Posterior cingulate gyrus (tissue), 11 donors: ENCODE measurements at regions not wholly inside any gene's neighbourhood (a gene's known extent, or its start where the extent isn't known, plus 50 kb on each side); places are given as distances from the start of the nearest gene placed in this dataset.
A peak's percentile ranks its signal among the peaks of the same experiment; 100 is the strongest.

Source experiments
- DNase-seq, 10 donors: peaks; one replicate each; pipeline versions ENCODE4 v3.0.0 to v3.0.0-alpha.2; 2020 to 2021; ENCODE audit warnings: mixed read lengths in 3 of 10
- intact Hi-C: fragments of 100-400 bp; cut with DNase I; formaldehyde crosslinking; loops from one replicate; pipeline ENCODE4 v1.15.1; 2023

DNA sequence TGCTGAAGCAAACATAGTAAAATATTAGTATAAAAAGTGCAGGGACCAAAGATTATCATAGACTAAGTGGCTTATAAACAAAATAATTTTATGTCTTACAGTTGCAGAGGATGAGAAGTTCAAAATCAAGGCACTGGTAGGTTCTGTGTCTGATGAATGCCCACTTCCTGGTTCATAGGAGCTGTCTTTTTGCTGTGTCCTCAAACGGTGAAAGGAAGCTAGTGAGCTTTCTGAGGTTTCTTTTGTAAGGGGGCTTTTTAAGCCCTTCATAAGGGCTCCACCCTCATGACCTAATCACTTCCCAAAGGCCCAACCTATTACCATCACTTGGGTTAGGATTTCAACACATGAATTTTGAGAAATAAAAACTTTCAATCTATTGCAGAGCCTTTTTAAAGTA lies 946.7 kb upstream of the ACVR2A start:
- intact Hi-C loops: no loop called here
- no peak for DNase-seq

DNA sequence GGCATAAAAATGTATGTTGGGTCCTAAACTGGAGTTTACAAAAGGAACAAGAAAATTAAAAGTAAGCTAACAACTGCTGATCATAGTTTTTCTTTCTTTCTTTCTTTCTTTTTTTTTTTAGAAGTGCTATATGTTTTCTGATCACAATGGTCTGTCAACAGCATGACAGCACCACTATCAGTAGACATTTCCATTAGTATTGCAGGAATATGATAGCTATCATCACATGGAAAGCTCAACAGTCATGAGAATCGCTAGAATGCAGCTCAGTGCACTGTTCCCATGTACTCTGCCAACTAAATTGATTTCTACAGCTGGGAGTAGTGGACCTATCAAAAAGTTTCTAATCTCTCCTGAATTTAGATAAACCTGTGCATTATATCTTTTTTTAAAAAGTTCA lies 950.3 kb upstream of the ACVR2A start:
- DNase-seq: no peak
- intact Hi-C loops: no loop called here

DNA sequence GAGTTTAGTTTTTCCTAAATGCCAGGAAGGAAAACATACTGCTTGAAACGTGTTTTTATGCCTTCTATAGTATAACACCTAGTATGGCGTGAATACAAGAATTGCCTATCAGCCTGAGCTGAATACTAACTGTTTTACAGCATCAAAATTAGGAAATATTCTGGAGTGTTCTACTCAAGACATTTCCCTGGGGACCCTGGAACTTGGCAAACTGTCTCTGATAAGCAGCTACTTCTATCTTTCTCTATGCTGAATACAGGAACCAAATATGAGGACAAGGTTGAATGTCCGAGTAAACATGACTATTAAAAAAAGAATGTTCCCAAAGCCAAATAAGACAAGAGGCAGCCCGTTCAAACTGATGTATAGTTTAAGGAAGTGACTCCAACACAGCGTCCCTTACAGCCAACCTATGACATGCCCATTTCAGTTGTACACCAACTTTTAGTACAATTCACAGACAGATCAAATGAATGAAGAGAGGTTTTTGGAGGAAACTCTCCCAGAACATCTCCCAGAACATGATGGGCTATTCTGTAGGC lies 951.3 kb upstream of the ACVR2A start:
- intact Hi-C loops: no loop called here
- DNase-seq: no peak

DNA sequence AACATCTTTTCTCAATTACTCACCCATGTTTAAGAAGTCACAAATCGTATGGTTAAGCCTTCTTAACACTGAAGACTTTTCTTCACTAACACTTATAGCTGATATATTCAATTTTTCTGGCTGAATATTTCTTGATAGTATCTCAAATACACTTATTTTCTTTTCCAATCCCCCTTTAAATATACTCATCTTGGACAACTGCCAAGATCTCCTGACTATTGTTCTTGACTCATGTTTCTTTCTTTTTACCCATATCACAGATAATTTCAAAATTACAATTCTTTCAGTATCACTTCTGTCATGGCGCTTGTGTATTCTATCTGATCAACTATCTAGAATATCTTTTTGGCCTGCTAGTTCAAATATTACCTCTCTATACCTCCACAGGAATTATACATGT lies 954.3 kb upstream of the ACVR2A start:
- intact Hi-C loops: no loop called here
- DNase-seq: no peak

DNA sequence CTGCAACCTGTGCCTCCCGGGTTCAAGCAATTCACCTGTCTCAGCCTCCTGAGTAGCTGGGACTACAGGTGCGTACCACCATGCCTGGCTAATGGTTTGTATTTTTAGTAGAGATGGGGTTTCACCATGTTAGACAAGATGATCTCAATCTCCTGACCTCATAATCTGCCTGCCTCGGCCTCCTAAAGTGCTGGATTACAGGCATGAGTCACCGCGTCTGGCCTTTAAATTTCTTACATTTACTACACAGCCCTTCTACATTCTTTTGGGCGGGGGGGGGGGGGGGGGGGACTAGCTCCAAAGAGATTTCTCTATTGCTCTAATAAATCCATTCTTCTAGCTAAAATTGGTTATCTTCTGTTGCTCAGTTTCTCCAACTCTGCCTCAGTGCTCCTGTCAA lies 964.9 kb upstream of the ACVR2A start:
- no peak for DNase-seq
- intact Hi-C loops: no loop called here

DNA sequence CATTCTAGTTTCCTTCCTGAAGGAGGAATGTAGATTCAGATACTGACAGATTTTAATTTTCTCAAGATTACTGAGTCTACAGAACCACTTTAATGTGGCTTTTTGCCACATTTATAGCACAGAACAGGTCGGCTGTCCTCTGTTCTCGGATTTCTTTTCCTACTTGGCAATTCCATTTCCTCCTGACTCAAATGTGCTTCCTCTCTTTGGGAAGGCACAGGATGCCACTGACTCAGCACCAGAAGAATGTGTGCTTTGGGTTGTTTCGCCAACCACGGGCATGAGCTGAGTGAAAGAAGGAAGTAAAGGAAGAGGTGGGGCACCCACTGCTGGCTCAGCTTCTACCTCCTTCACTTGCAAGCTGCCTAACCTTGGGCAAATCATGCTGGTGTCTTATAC lies 970.6 kb upstream of the ACVR2A start:
- no peak for DNase-seq
- intact Hi-C loops: no loop called here

DNA sequence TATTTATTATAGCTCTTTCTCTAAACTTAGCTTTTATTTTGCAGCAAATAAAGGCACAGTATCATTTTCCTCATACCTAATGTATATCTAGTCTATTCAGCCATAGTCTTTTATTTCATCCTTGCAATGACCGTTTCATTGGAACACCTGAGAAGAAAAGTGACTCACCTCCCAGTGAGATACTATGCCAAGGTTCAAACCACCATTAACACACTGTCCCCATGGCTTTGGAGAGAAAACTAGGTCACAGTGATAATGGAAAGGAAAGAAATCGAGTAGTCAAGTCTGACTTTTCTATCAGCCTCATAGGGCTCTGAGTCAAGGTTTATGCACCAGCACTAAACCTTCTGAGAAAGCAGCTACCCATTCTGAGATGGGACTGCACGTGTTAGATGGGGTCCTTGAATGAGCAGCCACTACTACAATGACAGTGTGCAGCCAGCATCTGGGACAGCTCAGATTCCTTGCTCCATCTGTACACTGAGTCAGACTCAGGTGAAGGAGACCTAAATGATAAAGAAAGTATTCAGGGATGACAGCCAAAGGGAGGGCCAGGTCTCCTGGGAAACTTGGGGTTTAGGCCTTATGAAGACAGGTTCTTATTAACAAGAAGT lies 971.1 kb upstream of the ACVR2A start:
- no peak for DNase-seq
- intact Hi-C loops: no loop called here

DNA sequence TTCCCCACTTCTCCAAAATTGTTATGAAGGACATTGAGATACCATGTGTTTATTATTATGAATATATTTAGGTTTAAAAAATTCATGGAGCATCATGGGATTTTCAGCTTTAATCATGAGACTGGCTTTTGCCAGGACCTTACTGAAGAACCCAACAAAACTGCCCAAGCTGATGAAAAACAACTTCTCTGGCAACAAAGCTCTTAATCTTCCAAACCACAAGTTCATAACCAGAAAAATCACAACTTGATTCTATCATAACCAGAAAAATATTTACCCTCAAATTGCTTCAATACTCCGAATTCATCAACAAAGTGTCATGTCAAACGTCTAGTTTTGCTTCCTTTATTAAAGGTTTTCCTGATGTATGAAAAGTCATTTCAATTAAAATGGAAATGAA lies 971.8 kb upstream of the ACVR2A start:
- DNase-seq: no peak
- intact Hi-C loops: no loop called here

DNA sequence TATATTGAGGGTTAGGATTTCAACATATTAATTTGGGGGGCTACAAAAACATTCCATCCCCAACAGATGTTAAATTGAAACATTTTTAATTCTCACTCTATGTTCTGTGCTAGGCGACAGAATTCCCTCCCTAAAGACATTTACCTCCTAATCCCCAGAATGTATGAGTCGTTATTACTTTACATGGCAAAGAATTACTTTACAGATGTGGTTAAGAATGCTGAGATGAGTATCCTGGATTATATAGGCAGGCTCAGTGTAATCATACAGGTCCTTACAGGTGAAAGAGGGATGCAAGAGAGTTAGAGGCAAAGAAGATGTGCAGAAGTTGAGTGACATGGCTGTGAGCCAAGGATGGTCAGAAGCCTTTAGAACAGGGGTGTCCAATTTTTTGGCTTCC lies 974.1 kb upstream of the ACVR2A start:
- intact Hi-C loops: no loop called here
- DNase-seq: no peak

DNA sequence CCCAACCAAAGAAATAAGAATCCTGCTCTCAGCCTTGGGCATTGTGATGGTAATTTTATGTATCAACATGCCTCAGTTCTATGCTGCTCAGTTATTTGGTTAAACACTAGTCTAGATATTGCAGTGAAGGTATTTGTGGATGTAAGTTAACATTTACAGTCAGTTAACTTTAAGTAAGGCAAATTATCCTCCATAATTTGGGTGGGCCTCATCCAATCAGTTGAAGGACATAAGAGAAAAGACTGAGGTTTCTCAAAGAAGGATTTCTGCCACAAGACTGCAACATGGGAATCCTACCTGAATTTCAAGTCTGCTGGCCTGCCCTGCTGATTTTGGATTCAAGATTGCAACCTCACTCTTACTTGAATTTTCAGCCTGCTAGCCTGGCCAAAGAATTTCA lies 975.5 kb upstream of the ACVR2A start:
- intact Hi-C loops: no loop called here
- no peak for DNase-seq

DNA sequence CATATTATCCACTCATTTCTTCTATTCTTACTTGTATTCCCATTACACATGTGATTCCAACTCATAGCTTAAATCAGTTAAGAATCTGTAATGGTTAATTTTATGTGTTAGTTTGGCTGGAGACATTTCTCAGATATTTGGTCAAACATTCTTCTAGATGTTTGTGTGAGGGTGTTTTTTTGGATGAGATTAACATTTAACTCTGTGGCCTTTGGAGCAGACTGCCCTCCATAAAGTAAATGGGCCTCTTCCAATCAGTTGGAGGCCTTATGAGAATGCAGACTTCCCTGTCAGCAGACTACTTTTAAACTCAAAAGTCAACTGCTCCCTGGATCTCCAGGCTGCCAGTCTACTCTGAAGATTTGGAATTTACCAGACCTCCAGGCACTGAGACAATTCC lies 976.8 kb upstream of the ACVR2A start:
- DNase-seq: no peak
- intact Hi-C loops: no loop called here

DNA sequence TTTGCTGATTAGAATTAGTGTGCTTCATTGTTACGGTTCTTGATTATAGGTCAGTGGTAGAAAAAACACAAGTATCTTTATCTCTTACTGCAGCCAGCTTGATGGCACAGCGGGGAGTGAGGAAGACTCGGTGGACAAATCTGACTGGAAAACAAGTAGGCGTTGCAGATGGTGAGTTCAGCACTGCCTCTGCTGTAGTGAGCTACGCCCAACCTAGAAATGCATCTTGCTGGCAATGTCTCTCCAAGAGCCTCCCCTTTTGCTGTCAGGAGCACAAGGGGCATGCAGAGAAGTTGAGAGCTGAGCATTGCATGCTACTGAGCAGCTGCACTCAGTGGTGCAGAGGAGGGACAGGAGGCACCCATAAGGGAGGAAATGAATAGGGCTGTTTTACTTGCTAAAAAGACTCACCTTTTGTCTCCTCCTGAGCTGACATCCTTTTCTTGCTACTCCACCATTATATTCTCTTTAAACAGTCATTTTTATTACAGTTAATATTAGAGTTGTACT lies 977.3 kb upstream of the ACVR2A start:
- intact Hi-C loops: no loop called here
- DNase-seq: peak in 3 of 10 donors; percentile 5 to 70 (median 11)

DNA sequence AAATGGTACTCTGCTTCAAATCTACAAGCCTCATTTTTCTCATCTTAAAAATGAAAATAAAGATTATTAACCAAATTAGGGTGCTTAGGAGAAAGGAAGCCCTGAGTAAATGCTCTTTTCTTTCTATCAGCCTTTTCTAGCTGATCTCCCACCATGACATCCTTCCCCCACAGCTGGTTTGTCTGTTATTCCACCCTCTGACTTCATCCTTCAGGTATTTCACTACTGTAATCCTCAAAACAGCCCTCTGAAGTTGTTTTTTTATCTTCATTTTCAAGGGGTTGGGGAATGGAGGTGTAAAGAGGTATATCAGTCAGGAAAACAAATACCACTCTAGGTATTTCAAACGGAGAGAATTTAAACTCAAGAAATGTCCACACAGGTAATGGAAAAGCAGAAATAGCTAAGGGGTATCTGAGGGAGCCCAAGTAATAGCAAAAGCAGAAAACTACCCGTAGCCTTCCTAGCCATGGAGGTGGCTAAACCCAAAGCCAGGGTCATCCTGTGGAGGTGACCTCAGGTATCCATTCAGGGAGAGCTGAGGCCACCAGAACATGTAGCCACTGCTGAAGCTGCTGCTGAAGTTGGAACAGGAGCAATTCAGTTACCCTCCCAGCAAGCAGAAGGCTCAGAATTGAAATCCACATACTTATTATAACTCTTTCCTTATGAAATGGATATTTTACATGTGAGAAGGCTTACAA lies 990.9 kb upstream of the ACVR2A start:
- intact Hi-C loops: no loop called here

DNA sequence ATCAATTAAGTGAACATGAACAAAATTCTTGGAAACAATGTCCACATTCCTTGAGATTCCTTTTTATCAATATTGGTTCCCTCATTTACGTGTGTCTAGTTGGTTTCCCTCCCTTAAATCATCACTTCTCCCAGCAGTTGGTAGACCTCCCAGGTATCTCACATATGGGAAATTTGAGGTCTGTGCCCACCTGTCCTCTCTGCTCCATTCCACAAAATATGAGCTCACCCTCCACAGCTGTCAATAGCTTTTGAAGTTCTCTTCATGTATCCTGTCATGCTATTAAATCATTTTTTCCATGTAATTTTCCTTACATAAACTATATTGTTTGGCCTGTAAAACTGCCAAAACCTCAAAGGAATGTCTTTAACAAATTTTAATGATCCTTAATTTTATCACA lies 992.2 kb upstream of the ACVR2A start:
- DNase-seq: no peak
- intact Hi-C loops: no loop called here

More for the DNA sequence above, 990.9 kb upstream of the ACVR2A start:
- DNase-seq: no peak

DNA sequence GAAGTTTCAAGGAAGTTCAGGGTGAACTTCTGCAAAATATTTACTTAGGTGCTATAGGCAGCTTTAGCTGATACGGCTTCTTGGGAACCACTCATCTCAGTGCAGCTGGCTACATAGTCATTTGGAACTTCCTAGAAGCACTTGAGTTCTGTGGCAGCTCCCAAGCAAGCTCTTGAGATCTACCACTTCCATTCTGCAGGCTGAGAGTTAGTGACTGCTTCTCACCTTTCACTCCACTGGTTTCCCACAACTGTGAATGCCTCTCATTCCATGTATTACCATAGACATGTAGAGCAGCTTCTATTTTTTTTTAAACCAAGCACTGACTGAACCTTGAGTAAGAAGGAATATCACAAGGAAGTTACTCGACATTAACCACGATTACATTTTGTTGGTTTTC lies 994.1 kb upstream of the ACVR2A start:
- DNase-seq: no peak
- intact Hi-C loops: no loop called here

DNA sequence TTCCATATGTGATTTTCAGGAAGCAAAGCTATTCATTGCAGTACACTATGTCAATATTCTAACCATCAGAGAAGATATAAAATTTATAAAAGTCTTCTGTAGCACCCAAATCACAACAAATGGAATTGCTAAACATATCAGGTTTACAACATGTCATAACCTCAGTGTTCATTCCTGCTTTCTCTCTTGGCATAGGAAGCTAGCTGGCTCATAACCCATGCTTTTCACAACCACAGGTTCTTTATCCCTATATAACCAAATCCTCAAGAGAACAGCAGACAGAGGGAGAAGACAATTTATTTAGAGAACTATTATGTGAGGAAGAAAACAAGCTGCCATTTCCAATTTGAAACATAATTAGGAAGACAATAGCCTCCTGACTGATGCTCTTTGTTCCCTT lies 997.0 kb upstream of the ACVR2A start:
- DNase-seq: no peak

DNA sequence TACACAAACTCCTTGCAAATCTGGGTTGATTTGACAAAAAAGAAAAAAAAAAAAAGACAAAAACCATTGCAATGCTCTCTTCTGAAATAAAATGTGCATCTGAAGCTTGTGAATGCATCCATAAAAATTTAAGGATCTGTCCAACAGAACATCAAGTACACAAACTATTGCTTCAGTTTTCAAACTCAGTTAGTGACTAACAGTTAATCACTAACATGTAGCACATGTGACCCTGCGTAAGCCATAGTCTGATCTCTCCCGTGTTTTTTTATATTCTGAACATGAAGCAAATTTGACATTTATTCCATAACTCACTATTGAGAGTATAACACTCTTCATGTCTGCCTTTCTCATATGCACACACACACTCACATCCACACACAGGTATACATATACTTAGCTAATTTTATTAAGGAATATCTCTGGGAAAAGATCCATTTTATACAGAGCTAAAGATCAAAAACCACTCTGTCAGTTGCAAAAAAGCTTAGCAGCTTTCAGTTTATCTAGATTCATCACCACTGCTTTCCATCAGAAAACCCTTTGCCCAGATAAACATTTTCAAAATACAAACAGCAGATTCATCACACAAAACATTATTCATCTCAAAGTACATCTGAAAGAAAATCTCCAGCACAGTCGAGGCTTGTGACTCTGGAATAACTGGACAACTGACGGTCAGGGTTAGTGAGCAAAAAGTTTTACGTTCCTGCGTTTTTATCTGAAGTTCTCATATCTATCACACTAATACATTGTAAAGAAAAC lies 1000.4 kb upstream of the ACVR2A start:
- intact Hi-C loops: no loop called here
- DNase-seq: no peak

More for the DNA sequence above, 997.0 kb upstream of the ACVR2A start:
- intact Hi-C loops: no loop called here

DNA sequence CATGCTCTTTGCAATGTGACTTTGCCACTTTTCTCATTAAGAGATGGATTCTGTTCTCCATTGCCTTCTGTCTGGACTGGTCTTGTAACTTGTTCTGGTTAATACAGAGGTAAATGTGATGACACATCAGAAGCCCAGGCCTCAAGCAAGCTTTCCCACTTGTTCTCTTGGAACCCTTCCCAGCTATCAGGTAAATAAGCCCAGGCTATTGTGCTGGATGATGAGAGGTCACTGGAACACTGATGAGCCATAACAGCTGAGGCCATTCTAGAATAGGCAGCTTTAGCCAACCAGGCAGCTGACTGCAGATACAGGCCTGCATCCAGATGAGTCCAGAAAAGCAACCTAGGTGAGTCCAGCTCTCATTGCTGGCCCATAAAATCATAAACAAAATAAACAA lies 1007.0 kb upstream of the ACVR2A start:
- DNase-seq: no peak

DNA sequence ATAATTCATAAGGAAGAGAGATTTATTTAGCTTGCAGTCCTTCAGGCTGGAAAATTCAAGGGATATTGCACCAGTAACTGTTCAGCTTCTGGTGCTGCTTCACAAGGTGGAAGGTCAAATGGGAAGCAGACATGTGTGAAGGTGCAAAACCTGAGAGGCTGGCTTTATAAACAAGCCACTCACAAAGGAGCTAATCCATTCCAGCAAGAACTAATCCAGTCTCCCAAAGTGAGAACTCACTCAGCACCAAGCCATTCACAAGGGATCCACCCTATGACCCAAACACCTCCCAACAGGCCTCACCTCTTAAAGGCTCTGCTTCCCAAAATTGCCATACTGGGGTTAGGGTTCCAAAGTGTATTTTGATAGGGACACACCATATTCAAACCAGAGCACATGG lies 1018.4 kb upstream of the ACVR2A start:
- DNase-seq: no peak
- intact Hi-C loops: no loop called here

More for the DNA sequence above, 1007.0 kb upstream of the ACVR2A start:
- intact Hi-C loops: no loop called here

DNA sequence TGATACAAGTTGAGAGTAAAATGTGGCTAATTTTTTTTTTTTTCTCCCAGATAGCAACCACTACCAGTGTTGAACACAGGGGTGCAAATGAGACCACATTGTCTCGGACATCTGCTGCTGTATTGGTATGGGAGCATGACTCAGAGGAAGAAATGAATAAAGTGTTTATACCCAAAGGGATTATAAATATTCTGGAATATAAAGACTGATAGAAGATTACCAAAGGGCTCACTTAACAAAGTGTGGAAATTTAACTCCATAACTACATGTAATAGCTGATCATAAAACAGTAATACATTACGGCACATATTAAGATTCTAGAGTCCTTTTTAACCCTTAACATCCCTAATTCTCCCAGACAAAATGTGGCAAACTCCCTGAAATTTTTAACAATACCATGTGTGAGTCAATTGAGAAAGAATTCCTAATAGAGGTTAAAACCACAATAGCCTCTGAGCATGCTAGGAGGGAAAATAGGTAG lies 1023.0 kb upstream of the ACVR2A start:
- intact Hi-C loops: no loop called here
- no peak for DNase-seq

DNA sequence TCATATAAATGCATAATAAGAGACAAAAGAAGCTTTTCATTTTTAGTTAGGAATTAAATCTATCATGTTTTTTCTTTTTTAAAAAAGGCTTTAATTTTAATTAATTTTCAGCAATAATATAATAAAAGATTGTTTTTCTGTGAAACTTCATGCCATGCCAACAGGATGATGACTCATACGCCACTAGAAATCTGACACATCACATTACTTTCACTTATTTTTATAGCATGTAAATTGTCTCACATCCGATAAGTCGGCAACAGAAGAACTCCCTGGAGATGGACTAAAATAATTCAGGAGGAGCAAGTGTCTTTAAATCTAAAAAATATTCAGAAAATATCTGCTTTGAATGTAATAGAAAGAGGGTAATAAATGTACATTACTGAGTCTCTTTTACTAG lies 1024.2 kb upstream of the ACVR2A start:
- intact Hi-C loops: no loop called here
- DNase-seq: no peak
